IMR-90 (cell line): ENCODE measurements at regions not wholly inside any gene's neighbourhood (a gene's known extent, or its start where the extent isn't known, plus 50 kb on each side); places are given as distances from the start of the nearest gene placed in this dataset.
A peak's percentile ranks its signal among the peaks of the same experiment; 100 is the strongest.

ENCODE experiments used
- ATAC-seq: fragments of 200-7000 bp; cut with Tn5 transposase; 2 replicates; pipeline ENCODE4 v1.9.1; 2020; ENCODE audit warnings: low read depth, mild to moderate bottlenecking, moderate library complexity
- BruUV-seq: library from RNA; stranded (reverse); fragments of 400-500 nt; replicated peaks from 2 replicates; lab custom pipeline; 2021; lab: Mats Ljungman, UMichigan
- CTCF ChIA-PET: fragments of 300-600 bp; formaldehyde crosslinking; extraction: SDS; loops from one replicate; lab custom pipeline; 2021; ENCODE audit warnings: antibody characterized with exemption; lab: Yijun Ruan, JAX
- POLR2A ChIA-PET: fragments of 300-600 bp; sonication (Branson Sonifier 250); formaldehyde crosslinking; loops from one replicate; lab custom pipeline; 2022; ENCODE audit warnings: antibody characterized with exemption; ENCODE audit not compliant: unreplicated experiment; lab: Charles Lee
- DNase-seq: peaks from one replicate; pipeline ENCODE4 v3.0.0; 2013
- H2AFZ ChIP-seq: replicated peaks from 2 replicates; pipeline ENCODE3; 2013; ENCODE audit warnings: low read length, mild to moderate bottlenecking; ENCODE audit not compliant: poor library complexity
- H2AK5ac ChIP-seq: 2 replicates; pipeline ENCODE4 v1.6.1; 2013; ENCODE audit warnings: low read depth, low read length, inconsistent platforms
- H2AK9ac ChIP-seq: replicated peaks from 2 replicates; pipeline ENCODE3; 2013; ENCODE audit warnings: mild to moderate bottlenecking, low read depth, low read length, moderate library complexity; ENCODE audit not compliant: poor library complexity
- H2BK120ac ChIP-seq: 2 replicates; pipeline ENCODE4 v1.6.1; 2013; ENCODE audit warnings: low read depth, low read length, inconsistent platforms
- H2BK15ac ChIP-seq: 3 replicates; pipeline ENCODE4 v1.6.1; 2013; ENCODE audit warnings: low read depth, low read length, inconsistent platforms
- H2BK20ac ChIP-seq: 2 replicates; pipeline ENCODE4 v1.6.1; 2013; ENCODE audit warnings: low read depth, mild to moderate bottlenecking, inconsistent platforms, low read length, moderate library complexity
- H2BK5ac ChIP-seq: 2 replicates; pipeline ENCODE4 v1.6.1; 2013; ENCODE audit warnings: mild to moderate bottlenecking, low read depth, low read length, inconsistent platforms; ENCODE audit not compliant: poor library complexity, severe bottlenecking
- H3K14ac ChIP-seq: replicated peaks from 2 replicates; pipeline ENCODE4 v1.6.1; 2013; ENCODE audit warnings: low read depth, low read length, inconsistent platforms
- H3K18ac ChIP-seq: 2 replicates; pipeline ENCODE4 v1.6.1; 2013; ENCODE audit warnings: low read depth, low read length, control low read depth
- H3K23ac ChIP-seq: 2 replicates; pipeline ENCODE4 v1.6.1; 2013; ENCODE audit warnings: low read depth, low read length, inconsistent platforms
- H3K27ac ChIP-seq: 2 replicates; pipeline ENCODE4 v1.5.1; 2013; ENCODE audit warnings: mild to moderate bottlenecking, control low read depth, low read length; ENCODE audit not compliant: insufficient read depth
- H3K27me3 ChIP-seq: 2 replicates; pipeline ENCODE4 v1.6.1; 2013; ENCODE audit warnings: low read length; ENCODE audit not compliant: control insufficient read depth, insufficient read depth
- H3K36me3 ChIP-seq: 2 replicates; pipeline ENCODE4 v1.6.1; 2013; ENCODE audit warnings: low read length, mixed read lengths; ENCODE audit not compliant: control insufficient read depth, insufficient read depth
- H3K4ac ChIP-seq: 2 replicates; pipeline ENCODE4 v1.6.1; 2013; ENCODE audit warnings: low read depth, low read length, inconsistent platforms
- H3K4me1 ChIP-seq: 2 replicates; pipeline ENCODE4 v1.6.1; 2013; ENCODE audit warnings: low read length, mixed read lengths; ENCODE audit not compliant: control insufficient read depth, insufficient read depth
- H3K4me2 ChIP-seq: 2 replicates; pipeline ENCODE4 v1.6.1; 2013; ENCODE audit warnings: low read depth, mild to moderate bottlenecking, control low read depth, low read length, moderate library complexity
- H3K4me3 ChIP-seq: 2 replicates; pipeline ENCODE4 v1.5.1; 2013; ENCODE audit warnings: low read depth, mild to moderate bottlenecking, control low read depth, low read length, moderate library complexity; ENCODE audit not compliant: insufficient read depth
- H3K56ac ChIP-seq: 2 replicates; pipeline ENCODE4 v1.6.1; 2013; ENCODE audit warnings: low read length, inconsistent platforms; ENCODE audit not compliant: insufficient read depth; ENCODE audit errors: extremely low read depth
- H3K79me1 ChIP-seq, 2 experiments: 2 replicates each; pipeline ENCODE4 v1.6.1; 2013; ENCODE audit warnings: low read length in 2 of 2, inconsistent platforms in 1 of 2, low read depth in 1 of 2
- H3K9ac ChIP-seq: 2 replicates; pipeline ENCODE4 v1.6.1; 2013; ENCODE audit warnings: low read depth, low read length, control low read depth
- H3K9me1 ChIP-seq: 2 replicates; pipeline ENCODE4 v1.6.1; 2013; ENCODE audit warnings: low read length, inconsistent platforms; ENCODE audit not compliant: insufficient read depth
- H3K9me3 ChIP-seq: 2 replicates; pipeline ENCODE4 v1.6.1; 2013; ENCODE audit warnings: low read length; ENCODE audit not compliant: control insufficient read depth, insufficient read depth
- H4K20me1 ChIP-seq: 2 replicates; pipeline ENCODE4 v1.6.1; 2013; ENCODE audit warnings: low read length, inconsistent platforms; ENCODE audit not compliant: insufficient read depth
- H4K5ac ChIP-seq: 2 replicates; pipeline ENCODE4 v1.6.1; 2013; ENCODE audit warnings: mild to moderate bottlenecking, low read depth, low read length, control low read depth
- H4K8ac ChIP-seq, 2 experiments: 2 replicates each; pipeline ENCODE4 v1.6.1; 2013; ENCODE audit warnings: low read depth in 2 of 2, low read length in 2 of 2, control low read depth in 1 of 2, inconsistent platforms in 1 of 2
- H4K91ac ChIP-seq: 2 replicates; pipeline ENCODE4 v1.6.1; 2013; ENCODE audit warnings: low read depth, low read length, inconsistent platforms; ENCODE audit not compliant: insufficient read depth
- BHLHE40 ChIP-seq: fragments of 150-350 bp; IDR thresholded peaks from 2 replicates; pipeline ENCODE4 v1.6.1; 2016; ENCODE audit warnings: mild to moderate bottlenecking, low read depth, low read length
- CEBPB ChIP-seq: IDR thresholded peaks from 2 replicates; pipeline ENCODE4 v1.6.1; 2012; ENCODE audit warnings: low read depth, low read length, improper control_type of control experiment
- CHD1 ChIP-seq: IDR thresholded peaks from 2 replicates; pipeline ENCODE4 v1.6.1; 2012; ENCODE audit warnings: low read depth, low read length, improper control_type of control experiment
- ELK1 ChIP-seq: fragments of 150-350 bp; IDR thresholded peaks from 2 replicates; pipeline ENCODE4 v1.6.1; 2016; ENCODE audit warnings: low read depth, mild to moderate bottlenecking, low read length, moderate library complexity, borderline replicate concordance
- FOS ChIP-seq: fragments of 150-350 bp; IDR thresholded peaks from 2 replicates; pipeline ENCODE4 v1.6.1; 2016; ENCODE audit warnings: low read depth, low read length
- MAFK ChIP-seq: IDR thresholded peaks from 2 replicates; pipeline ENCODE4 v1.6.1; 2012; ENCODE audit warnings: low read depth, low read length, improper control_type of control experiment
- MAZ ChIP-seq: IDR thresholded peaks from 2 replicates; pipeline ENCODE4 v1.6.1; 2012; ENCODE audit warnings: low read depth, mild to moderate bottlenecking, low read length, improper control_type of control experiment, moderate library complexity, borderline replicate concordance
- MXI1 ChIP-seq: IDR thresholded peaks from 2 replicates; pipeline ENCODE4 v1.6.1; 2012; ENCODE audit warnings: low read depth, mild to moderate bottlenecking, low read length, moderate library complexity, borderline replicate concordance
- NFE2L2 ChIP-seq: fragments of 150-350 bp; IDR thresholded peaks from 2 replicates; pipeline ENCODE4 v1.6.1; 2016; ENCODE audit warnings: low read depth, mild to moderate bottlenecking, low read length
- POLR2A ChIP-seq: IDR thresholded peaks from 2 replicates; pipeline ENCODE4 v1.6.1; 2012; ENCODE audit warnings: mild to moderate bottlenecking, low read depth, low read length
- RAD21 ChIP-seq: IDR thresholded peaks from 2 replicates; pipeline ENCODE4 v1.6.1; 2012; ENCODE audit warnings: low read length, improper control_type of control experiment
- RCOR1 ChIP-seq: IDR thresholded peaks from 2 replicates; pipeline ENCODE4 v1.6.1; 2012; ENCODE audit warnings: mild to moderate bottlenecking, low read length, improper control_type of control experiment; ENCODE audit not compliant: insufficient replicate concordance
- RFX5 ChIP-seq: IDR thresholded peaks from 2 replicates; pipeline ENCODE4 v1.8.0; 2012; ENCODE audit warnings: low read depth, mild to moderate bottlenecking, low read length, moderate library complexity
- SMC3 ChIP-seq: fragments of 150-350 bp; IDR thresholded peaks from 2 replicates; pipeline ENCODE4 v1.6.1; 2016; ENCODE audit warnings: low read depth, mild to moderate bottlenecking, antibody characterized with exemption, low read length, moderate library complexity
- USF2 ChIP-seq: fragments of 150-350 bp; IDR thresholded peaks from 2 replicates; pipeline ENCODE4 v1.6.1; 2017; ENCODE audit warnings: mild to moderate bottlenecking, antibody characterized with exemption, low read length, low read depth
- WGBS, 2 experiments: methylation state at CpG; one replicate each; pipeline versions ENCODE4 v1.1.5 to v1.1.7; 2013; ENCODE audit warnings: missing lambda C conversion rate in 2 of 2; ENCODE audit not compliant: insufficient read length in 1 of 2; ENCODE audit errors: extremely low coverage in 2 of 2; 5-methylcytosine and 5-hydroxymethylcytosine counted together
- dilution Hi-C: fragments of 300-500 bp; cut with HindIII; formaldehyde crosslinking; loops from one replicate; pipeline ENCODE4 v1.14.3; 2018; ENCODE audit warnings: low sequenced_read_pairs; ENCODE audit not compliant: unreplicated experiment
- in situ Hi-C: fragments of 300-500 bp; cut with MboI; formaldehyde crosslinking; loops from 3 replicates; pipeline ENCODE4 v1.14.3; 2019; ENCODE audit warnings: low sequenced_read_pairs, inconsistent platforms, mixed read lengths
- intact Hi-C: fragments of 100-400 bp; cut with micrococcal nuclease; formaldehyde crosslinking; loops from 2 replicates; pipeline ENCODE4 v1.10.0; 2022

- CTCF ChIA-PET = no interaction called here
- in situ Hi-C loops (loop anchor here (10.0 kb wide), 1 partner anchor 795 kb away; no protein-coding TSS in a partner anchor), intact Hi-C loops (loop anchor here (2.0 kb wide), 1 partner anchor 407 kb away; no protein-coding TSS in a partner anchor)
These were observed 58.7 kb upstream of the LRP1B start for GRCh38 chr2:142189501-142189900.

More at GRCh38 chr2:142189501-142189900, 58.7 kb upstream of the LRP1B start:
- H2AK5ac ChIP-seq = no peak overlapping the region
- H3K18ac ChIP-seq = no peak overlapping the region; the same call in 1 of the 2 replicates
- H3K9me1 ChIP-seq = no peaks in the 10 kb centered on the region
- peak overlapping the region; percentile 57; the same call in 1 of the 2 replicates for H2BK20ac ChIP-seq
- no peak overlapping the region for H2AK9ac ChIP-seq
- H3K79me1 ChIP-seq = no peaks in the 10 kb centered on the region
- H3K4me2 ChIP-seq = no peak overlapping the region; the same call in 1 of the 2 replicates
- no TSS peak for BruUV-seq
- 0 out of 2 replicates have a peak overlapping the region, but pooled peaks have one; percentile 32 for H2BK120ac ChIP-seq
- TF ChIP-seq RAD21 (no peak), RCOR1 (no peak), ELK1 (no peak), BHLHE40 (no peak), MAZ (no peak), FOS (no peak), MAFK (no peak), NFE2L2 (no peak), RFX5 (no peak), USF2 (no peak), CEBPB (no peak), SMC3 (no peak), CHD1 (no peak), POLR2A (no peak), MXI1 (no peak)
- H3K23ac ChIP-seq = no peak overlapping the region
- no peak overlapping the region for H3K4me3 ChIP-seq
- 0 out of 2 replicates have a peak overlapping the region, but pooled peaks have one; percentile 41 for H3K4ac ChIP-seq
- ATAC-seq = no peak; the same call in 1 of the 2 replicates
- no peak overlapping the region for H3K14ac ChIP-seq
- H3K56ac ChIP-seq = no peak overlapping the region
- H3K9me3 ChIP-seq = no peaks in the 10 kb centered on the region
- H3K27ac ChIP-seq = no peak overlapping the region
- H4K8ac ChIP-seq = no peak overlapping the region; a peak in 1 of 4 replicates
- peak overlapping the region; percentile 54 for H2BK5ac ChIP-seq
- H3K36me3 ChIP-seq = no peaks in the 10 kb centered on the region
- H4K20me1 ChIP-seq = no peaks in the 10 kb centered on the region
- H3K4me1 ChIP-seq = peaks cover 6% of the 10 kb centered on the region; the same call in 1 of the 2 replicates
- POLR2A ChIA-PET = no interaction called here
- DNase-seq = peak; percentile 30
- no peak overlapping the region for H4K91ac ChIP-seq
- no peak overlapping the region for H4K5ac ChIP-seq
- dilution Hi-C loops = no loop called here
- no peak overlapping the region for H2AFZ ChIP-seq
- no peak overlapping the region for H2BK15ac ChIP-seq
- no peak overlapping the region for H3K9ac ChIP-seq
- H3K27me3 ChIP-seq = no peaks in the 10 kb centered on the region
- WGBS, 2 experiments = no CpG with 5 or more reads among the region's 1 CpG
